GM21619 (cell line): ENCODE measurements at regions not wholly inside any gene's neighbourhood (a gene's known extent, or its start where the extent isn't known, plus 50 kb on each side); places are given as distances from the start of the nearest gene placed in this dataset.

ENCODE experiments used
- ATAC-seq: cut with Tn5 transposase; IDR thresholded peaks from one replicate; pipeline ENCODE4 v1.9.1; 2021; ENCODE audit not compliant: unreplicated experiment

DNA sequence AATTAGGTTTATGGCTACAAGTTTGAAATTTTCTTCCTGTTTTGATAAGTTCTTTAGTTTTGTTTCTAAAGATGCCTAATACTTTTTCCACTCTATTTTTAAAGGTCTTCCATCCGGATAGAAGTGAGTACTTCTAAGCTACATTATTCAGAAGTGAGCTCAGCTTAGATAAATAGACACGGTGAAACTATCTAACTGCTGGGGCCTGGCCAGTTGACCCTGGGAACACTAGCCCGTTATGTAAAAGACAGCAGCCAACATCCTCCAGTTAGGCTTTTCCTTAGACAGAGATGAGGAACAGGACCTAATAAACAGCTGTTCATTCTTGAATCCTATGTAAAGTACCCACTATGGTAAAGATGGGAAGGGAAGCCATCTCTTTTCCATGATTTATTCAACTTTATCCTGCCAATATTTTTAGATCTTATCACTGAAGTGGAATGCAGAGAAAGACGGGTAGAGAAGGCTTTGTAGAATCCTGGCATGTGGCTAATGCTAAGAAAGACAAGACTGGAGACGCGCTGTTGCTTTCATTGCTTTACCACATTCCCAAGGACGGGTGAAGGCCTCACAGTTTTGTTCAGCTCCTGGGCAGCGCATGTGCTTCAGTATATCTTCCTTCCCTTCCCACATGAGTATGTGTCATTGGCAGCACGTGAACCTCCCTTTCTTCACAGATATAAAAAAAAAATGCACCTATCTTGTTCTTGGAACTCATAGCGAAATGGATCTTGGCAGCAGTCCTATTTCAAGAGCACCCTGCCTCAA is 340.0 kb upstream of the MEOX2 start:
- ATAC-seq = no peak

DNA sequence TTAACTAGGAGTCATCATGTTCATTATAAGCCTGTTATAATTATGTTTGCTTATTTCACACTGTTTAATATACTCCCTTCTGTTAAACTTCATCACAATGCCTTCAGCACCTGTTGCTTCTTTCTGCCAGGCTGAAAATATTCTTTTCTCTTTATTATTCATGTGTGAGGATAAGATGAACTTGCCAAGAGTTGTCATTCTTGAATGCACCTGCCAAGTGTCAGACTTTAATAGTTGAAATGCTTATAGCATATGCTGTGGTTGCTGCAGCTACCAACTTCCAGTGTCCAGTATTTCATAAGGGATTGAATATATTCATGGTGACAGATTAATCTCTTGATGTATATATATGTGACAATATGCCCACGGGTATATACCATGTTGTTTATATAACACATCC is 339.2 kb upstream of the MEOX2 start:
- ATAC-seq = no peak

DNA sequence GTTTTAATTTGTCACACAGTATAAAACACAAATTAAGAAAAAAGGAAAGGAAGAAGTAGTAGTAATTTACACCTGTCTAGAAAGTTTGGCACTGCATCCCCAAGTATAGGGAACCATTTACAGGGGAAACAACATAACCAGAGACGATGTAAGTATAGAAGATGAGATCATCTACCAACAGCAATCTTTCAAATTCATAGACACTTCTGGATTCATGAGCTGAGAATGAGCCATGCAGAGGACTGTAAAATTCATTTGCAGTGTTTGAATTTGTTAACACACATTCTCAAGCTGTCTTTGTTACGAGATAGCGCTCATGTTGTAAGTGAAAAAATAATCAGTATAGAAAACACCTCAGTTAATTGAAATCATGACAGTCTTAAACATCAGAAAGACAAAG is 337.0 kb upstream of the MEOX2 start:
- ATAC-seq = no peak

DNA sequence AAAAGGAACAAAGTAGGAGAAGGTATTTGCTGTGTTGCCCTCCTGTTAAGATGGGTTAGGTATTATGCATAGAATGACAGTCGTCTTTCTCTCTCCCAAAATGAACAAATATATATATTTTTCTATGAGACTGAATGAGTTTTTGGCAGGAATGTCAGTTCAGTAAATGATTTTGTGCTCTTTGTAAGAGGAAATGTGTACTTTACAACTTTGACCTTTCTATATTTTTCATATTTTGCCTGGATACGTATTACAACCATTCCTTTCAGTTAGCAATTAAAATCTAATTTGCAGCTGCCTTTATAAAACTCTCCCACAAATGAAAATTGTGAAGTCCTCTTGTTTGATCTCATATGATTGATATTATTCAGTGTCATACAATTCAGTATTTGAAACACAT is 336.6 kb upstream of the MEOX2 start:
- no peak for ATAC-seq

DNA sequence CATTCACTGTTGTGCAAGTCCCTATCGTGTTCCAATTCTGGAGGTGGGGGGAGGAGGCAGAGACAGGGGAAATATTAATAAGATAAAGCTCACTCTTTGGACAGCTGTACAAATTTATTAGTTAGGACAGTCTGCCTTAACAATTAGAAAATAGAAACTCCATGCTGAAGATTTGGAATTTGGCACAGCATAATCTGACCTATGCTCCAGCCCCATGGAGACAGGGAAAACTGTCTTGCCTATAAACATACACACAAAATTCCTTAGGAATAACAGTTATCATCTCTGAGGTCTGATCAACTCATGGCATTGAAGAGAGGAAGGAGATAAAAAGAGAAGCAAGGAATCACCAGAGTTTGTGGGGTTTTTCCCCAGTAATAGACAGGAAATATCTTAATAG is 335.4 kb upstream of the MEOX2 start:
- ATAC-seq = no peak

DNA sequence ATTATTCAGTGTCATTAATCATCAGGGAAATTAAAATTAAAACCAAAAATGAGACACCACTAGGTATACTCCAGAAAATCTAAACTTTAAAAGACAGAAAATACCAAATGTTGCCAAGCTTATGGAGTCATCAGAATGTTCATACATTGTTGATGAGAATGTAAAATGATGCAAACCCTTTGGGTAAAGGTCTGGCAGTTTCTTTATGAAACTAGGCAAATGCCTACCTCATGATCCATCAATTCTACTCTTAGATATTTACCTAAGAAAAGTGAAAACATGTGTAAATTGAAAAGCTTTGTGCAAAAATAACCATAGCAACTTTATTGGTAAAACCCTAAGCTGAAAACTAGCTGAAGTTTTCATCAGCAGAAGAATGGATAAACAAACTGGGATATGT is 329.5 kb upstream of the MEOX2 start:
- ATAC-seq = no peak

DNA sequence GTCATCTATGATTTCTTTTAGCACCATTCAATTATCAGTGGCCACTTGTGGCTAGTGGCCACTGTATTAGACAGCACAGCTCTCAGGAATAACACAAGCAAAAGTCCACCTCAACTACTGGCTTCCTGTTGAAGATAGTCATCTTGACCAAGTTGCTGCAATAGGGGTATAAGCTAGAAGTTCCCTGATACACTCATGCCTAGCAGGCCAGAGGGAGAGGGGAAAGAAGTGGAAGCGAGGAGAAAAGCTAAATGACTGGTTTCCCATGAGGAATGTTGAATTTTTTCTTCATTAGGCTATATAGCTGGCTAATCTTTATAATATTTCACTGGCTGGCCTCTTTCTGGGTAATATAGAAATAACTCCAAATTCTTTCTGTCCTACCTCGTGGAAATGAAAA is 327.5 kb upstream of the MEOX2 start:
- no peak for ATAC-seq

DNA sequence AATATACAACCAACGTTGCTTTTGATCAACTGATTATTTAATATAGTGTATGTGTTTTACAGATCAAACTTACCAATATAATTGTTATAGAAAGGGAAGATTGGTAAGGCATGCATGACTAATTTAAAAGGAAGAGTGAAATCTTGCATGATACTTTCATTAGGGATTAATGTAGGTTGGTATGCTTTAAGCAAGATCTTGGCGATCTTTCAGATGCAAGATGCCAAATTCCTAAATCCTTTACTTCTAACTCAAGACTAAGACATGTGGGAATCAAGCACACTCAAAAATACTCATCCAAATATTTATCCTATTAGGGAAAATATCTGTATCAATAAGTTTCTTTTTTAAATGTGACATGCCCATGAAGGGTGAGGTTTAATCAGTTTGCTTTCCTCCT is 321.4 kb upstream of the MEOX2 start:
- ATAC-seq = no peak

DNA sequence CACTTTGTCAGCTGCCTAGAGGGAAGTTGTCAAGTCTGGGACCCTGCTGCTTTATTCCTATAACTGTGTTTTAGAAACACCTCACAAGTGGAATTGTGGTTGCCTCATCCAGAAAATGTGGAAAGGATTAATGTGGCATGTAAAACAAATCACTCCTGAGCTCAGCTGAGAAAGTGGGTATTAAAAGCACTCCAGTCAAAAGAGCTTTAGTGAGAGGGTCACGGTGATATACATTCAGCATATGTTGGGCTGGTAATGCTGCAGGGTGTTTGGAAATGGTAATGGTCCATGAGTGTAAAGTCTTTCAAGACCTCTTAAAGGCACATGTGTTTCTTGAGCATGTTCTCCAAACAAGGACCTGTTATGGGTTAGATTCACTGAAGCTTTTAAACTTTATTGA is 318.2 kb upstream of the MEOX2 start:
- ATAC-seq = no peak

DNA sequence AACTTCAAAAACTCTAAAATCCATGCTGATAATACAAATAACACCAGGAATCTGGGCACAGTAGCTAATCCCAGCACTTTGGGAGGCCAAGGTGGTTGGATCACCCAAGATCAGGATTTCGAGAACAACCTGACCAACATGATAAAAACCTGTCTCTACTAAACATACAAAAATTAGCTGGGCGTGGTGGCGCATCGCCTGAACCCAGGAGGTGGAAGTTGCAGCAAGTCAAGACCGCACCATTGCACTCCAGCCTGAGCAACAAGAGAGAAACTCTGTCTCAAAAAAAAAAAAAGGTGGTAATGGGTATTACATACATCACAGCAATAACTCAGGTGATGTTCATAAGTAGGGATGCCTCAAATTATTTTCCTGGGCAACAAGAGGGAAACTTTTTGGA is 315.0 kb upstream of the MEOX2 start:
- ATAC-seq = no peak

DNA sequence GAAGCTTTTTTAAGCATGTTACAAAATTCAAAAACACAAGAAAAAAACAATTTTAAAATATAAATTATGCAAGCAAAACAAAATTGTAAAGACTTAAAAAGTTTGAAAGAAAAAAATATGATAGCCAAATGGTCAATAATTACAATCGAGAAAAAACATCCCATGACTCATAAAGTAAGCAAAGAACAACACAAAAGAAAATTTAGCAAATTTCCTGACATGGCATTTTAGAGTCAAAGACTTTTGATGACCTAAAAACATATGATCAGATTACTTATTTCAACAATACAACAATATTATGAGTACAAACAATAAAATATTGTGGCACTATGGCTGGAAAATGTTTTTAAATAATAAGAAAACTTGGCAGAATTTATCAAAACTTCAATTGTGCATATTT is 312.1 kb upstream of the MEOX2 start:
- ATAC-seq = no peak

DNA sequence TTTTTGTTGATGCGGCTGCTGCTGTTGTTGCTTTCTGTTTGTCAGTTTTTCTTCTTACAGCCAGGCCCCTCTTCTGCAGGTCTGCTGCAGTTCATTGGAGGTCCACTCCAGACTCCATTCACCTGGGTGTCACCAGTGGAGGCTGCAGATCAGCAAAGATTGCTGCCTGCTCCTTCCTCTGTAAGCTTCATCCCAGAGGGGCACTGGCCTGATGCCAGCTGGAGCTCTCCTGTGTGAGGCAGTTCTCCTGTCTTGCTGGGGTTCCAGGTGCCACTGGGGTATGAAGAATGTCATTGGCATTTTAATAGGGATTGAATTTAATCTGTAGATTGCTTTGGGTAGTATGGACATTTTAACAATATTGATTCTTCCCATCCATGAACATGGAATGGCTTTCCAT is 308.5 kb upstream of the MEOX2 start:
- ATAC-seq = no peak

DNA sequence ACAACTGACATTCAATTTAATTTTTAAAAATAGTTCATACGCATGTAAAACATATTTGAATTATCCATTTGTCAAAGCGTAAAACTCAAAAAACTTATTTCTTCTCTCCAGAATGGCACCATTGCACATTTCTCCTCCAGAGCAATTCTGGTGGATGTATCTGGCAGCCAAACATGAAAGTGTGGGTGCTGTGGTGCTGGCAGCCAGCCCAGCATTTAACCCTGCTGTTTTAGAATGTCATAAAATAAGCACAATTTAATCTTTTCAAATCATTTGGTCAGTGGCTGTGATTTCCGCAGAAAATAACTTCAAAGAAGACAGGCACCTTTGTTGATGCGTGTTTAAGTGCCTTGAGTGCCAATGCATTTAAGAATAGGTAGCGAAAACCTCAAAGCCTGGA is 302.7 kb upstream of the MEOX2 start:
- no peak for ATAC-seq

DNA sequence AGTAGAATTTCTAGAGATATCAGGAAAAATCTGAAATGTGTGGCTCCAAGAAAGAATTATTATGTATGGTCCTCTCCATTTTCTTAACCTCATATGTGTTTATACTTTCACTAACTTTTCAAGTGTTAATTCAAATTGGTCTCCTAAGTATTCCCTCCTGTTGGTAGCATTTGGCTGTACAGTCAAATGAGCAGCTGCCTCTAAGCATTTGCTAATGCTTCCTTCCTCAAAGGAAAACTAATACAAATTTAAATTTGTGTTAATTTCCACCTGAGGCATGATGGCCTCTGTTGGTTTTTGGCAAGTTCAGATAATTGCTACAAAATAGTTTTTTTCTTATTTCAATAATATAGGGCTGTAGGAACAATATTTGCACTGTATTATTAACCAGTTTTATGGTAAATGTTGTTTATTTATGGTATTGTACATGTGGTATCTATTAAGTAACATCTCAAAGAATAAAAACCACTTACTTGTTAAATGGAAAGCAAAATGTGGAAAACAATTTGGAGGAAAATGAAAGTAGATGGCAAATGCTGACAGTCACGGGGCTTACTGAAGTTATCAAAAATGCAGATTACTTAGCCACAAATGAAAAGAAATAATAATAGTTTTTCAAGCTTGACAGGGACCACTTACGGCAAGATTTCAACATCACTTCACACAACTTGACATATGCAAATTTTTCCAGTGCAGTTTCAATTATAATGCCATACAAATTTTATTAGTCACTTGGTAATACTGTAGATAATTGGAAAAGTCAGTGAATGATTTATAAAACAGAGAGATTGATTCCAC is 299.3 kb upstream of the MEOX2 start:
- ATAC-seq = no peak

DNA sequence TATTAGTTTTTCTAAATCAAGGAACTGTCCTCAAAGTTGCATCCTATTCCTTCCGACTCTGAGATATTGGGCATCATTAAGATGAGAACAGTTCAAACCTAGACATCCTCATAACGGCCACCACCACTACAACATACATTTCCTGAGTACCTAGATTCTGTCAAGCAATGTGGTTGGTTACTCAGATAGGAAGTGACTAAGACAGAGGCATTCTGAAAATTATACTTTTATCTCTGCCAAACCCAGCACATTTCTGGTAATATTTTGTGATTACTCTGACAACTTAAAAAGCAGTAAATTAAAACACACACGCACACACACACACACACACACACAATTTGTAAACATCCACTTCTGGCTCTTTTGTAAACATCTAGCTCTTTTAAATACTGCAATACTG is 291.2 kb upstream of the MEOX2 start:
- ATAC-seq = no peak

DNA sequence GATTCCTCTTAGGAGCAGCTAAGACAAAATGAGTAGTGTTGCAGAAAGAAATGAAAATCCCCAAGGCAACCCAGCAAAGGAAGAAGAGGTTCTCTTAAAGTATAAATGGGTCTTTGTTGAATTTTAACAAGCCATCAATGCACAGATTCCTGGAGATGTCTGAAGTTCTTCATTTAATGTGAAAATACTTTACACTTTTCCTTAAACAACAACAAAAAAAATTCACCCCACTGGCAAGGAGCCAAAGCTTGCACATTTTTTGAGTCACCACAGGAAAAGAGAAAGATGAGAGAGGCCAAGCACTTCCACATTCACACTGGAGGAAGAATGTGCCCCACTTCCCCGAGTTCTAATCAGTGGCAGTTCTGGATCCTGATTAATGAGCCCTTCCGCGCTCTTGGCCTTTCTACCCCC is 286.4 kb upstream of the MEOX2 start:
- ATAC-seq = no peak

DNA sequence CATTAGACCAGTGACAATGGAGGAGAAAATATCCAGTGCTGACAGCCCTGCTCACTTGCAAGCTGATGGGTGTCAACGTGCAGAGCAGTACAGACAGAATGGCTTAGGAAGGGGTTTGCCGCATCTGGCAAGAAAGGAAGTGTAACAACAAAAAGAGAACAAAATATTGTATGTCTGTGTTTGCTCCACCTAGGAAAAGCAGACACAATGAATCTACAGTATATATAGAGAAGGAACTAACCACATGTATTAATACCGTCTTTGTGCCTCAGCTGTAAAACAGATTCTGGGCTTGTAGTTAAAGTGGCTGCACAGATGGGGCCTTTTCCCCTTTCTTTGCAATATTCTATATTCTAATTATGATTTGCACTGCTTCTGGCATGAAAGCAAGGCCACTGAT is 281.1 kb upstream of the MEOX2 start:
- ATAC-seq = no peak

DNA sequence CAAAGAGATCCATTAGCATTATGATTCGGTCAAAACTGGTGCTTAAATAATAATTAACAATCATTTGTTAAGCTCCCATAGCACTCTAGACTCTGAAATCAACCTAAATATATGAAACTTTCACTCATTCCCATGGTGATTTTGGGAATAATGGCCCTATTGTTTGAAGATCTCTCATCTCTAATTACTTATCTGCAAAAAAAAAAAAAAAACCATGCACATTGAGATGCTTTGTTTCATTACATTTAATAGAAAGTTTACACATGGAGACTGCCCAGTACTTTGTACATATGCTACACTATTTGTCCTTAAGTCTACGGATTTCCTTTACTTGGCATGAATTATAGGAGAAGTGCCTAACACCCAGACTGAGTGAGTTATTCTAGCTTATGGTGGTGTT is 280.6 kb upstream of the MEOX2 start:
- ATAC-seq = no peak

DNA sequence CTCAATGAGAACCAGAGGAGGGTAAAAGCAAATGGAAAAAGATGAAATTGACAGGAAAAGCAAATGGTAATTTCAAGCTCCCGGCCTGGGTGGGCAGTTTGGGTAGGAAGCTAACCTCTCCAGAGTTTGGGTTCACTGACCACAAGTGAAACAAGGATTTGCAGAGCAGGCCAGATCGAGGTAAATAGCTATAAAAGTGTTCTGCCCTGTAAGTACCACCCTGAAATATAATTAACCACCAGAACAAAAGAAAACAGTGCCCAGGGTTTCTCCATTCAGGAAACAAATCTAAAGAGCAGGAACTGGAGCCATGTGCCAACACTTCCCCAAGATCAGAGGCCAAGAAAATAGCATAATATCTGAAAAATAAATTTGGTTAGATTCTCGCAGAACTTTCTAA is 276.7 kb upstream of the MEOX2 start:
- no peak for ATAC-seq

DNA sequence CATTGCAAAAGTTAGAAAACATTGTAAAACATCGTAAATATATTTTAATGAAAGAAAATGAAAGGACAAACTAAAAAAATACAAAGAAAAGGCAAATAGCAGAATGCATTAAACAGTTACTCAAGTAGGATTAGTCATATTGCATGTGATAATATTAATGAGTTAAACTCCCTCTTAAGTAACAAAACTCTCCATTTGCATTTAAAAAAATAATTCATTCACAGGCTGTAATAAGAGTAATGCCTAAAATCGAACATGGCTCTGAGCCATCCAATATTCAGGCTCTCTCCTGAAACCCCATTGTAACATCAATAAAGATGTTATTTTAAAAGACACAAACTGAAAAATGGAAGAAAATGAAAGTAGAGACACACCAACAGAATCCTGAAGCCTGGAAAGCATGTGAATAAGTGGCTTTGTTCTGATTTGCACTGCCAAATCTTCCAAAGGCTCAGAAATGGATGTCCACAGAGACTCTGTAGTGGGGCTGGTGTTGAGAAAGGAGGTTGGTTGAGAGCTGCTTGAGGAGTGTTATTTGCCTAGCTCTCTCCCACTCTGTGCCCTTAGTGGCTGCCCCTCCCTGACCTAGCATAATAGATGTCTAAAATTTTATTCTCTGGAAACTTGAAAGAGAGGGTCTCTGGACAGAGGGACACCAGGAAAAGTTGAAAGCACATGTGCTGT is 268.3 kb upstream of the MEOX2 start:
- no peak for ATAC-seq

DNA sequence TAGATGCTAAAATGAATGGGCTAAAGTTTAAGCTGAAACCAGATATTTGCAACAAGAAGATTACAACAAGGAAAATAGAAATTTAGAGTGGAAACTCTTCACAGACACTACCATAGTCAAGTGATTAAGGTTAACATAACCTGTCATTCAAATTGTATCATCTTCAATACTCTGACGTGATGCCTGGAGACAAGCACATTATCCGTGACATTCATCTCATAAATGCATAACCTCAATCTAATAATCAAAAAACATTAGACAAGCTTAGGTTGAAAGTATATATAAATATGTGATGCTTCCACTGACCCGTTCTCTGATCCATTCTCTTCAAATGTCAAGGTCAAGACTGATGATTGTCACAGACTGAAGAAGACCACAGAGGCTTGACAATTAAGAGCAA is 263.8 kb upstream of the MEOX2 start:
- ATAC-seq = no peak

DNA sequence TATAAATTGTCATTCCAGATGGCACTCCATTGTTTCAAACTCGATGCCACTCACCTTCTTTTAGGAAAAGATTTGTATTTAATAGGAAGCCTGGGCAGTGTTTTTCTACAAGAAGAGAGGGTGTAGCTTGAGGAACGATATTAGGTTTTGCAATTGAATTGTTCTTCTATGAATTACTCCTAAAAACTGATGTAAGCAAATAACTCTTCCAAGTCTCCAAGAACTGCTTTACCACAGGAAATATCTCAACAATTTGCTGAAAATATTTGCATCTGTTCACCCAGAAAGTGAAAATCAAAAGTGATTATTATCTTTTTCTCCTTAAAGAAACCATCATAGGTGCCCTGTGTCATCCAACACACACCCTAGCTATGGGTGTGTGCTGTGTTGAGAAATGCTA is 261.3 kb upstream of the MEOX2 start:
- no peak for ATAC-seq
